Ovary (tissue), 7 donors: ENCODE measurements at regions not wholly inside any gene's neighbourhood (a gene's known extent, or its start where the extent isn't known, plus 50 kb on each side); places are given as distances from the start of the nearest gene placed in this dataset.

Experiments
- DNase-seq, 5 donors: peaks; one replicate each; pipeline ENCODE4 v3.0.0-alpha.2; 2019 to 2020
- H3K27ac ChIP-seq, 2 donors: fragments of 200-600 bp; one replicate each; pipeline versions ENCODE4 v1.5.1 to v1.8.0; 2019 to 2022
- H3K27me3 ChIP-seq: fragments of 200-600 bp; one replicate; pipeline ENCODE4 v1.8.0; 2022
- H3K36me3 ChIP-seq: fragments of 200-600 bp; sonication (generic); one replicate; pipeline ENCODE4 v1.5.1; 2019
- H3K4me1 ChIP-seq: one replicate; pipeline ENCODE4 v1.8.1; 2013; ENCODE audit warnings: mild to moderate bottlenecking, moderate library complexity; ENCODE audit not compliant: insufficient read depth
- H3K4me3 ChIP-seq: fragments of 200-600 bp; sonication (generic); one replicate; pipeline ENCODE4 v1.5.1; 2017
- H3K9me3 ChIP-seq, 2 donors: fragments of 200-600 bp in 1 of 2; sonication (generic) in 1 of 2; one replicate each; pipeline versions ENCODE4 v1.5.1 to v1.8.1; 2013 to 2019; ENCODE audit warnings: mild to moderate bottlenecking in 1 of 2, moderate library complexity in 1 of 2
- EP300 ChIP-seq: sonication (generic); formaldehyde crosslinking; IDR thresholded peaks from one replicate; pipeline ENCODE4 v1.6.1; 2017; ENCODE audit warnings: antibody characterized with exemption
- POLR2A ChIP-seq: fragments of 450-650 bp; IDR thresholded peaks from one replicate; pipeline ENCODE4 v1.6.1; 2017; ENCODE audit warnings: antibody characterized with exemption, mild to moderate bottlenecking, moderate library complexity
- WGBS, 3 donors: extraction: QIAGEN DNeasy Blood & Tissue Kit in 1 of 3; methylation state at CpG; one replicate each; pipeline versions ENCODE4 v1.1.5 to v1.1.7; 2013 to 2017; 5-methylcytosine and 5-hydroxymethylcytosine counted together
- intact Hi-C, 4 donors: fragments of 100-400 bp; cut with DNase I; formaldehyde crosslinking; loops; one replicate each; pipeline versions ENCODE4 v1.11.0 to v1.15.1; 2022 to 2023
- TF ChIP-seq, protein P1 (sequence below), 3 donors: fragments of 450-650 bp in 2 of 3; fragments of 200-600 bp in 1 of 3; IDR thresholded peaks; one replicate each; pipeline versions ENCODE4 v1.5.1 to v1.8.0; 2016 to 2022; ENCODE audit warnings: antibody characterized with exemption in 3 of 3, mild to moderate bottlenecking in 1 of 3
- donor health status: DM: no; HTN: no; CAD: no; lungs with moderate emphysema.
- donor health status: DM: no; HTN: no; CAD: no.
- donor health status: Bipolar disorder and iron deficiency.
- donor health status: DM: no; HTN: no; CAD: no.
- donor health status: DM: yes; HTN: yes; CAD: no.

- WGBS, 3 donors = 64 to 83% (median 65%) methylated on average over 3 of the region's 3 CpGs
Measured at GRCh38 chr4:38378478-38378877, 285.5 kb upstream of the KLF3 start.

DNA sequence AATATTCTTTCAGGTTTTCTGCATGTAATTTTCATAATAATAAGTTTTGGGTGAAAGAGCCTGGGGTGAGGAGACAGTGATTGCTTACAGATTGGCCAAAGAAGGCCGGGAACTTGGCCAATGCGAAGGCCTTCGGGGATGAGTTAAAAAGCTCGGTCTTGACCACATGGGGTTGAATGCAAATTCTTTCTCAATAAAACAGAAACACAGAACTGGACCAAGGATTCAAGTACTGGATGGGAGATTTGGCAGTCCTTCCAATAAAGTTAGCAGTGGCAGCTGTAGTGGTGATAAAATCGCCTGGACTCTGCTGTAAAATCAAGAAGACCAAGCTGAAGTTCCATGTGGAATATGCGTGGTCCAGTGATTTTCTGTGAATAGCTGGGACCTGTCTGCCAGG, 282.2 kb upstream of the KLF3 start:
- no peak overlapping the region for H3K4me3 ChIP-seq
- intact Hi-C loops = no loop called here
- WGBS, 3 donors = 16 to 32% (median 24%) methylated on average over 6 of the region's 6 CpGs
- H3K4me1 ChIP-seq = peaks cover 17% of the 10 kb centered on the region
- TF ChIP-seq POLR2A (no peak), EP300 (no peak)
- TF ChIP-seq, protein P1, sequence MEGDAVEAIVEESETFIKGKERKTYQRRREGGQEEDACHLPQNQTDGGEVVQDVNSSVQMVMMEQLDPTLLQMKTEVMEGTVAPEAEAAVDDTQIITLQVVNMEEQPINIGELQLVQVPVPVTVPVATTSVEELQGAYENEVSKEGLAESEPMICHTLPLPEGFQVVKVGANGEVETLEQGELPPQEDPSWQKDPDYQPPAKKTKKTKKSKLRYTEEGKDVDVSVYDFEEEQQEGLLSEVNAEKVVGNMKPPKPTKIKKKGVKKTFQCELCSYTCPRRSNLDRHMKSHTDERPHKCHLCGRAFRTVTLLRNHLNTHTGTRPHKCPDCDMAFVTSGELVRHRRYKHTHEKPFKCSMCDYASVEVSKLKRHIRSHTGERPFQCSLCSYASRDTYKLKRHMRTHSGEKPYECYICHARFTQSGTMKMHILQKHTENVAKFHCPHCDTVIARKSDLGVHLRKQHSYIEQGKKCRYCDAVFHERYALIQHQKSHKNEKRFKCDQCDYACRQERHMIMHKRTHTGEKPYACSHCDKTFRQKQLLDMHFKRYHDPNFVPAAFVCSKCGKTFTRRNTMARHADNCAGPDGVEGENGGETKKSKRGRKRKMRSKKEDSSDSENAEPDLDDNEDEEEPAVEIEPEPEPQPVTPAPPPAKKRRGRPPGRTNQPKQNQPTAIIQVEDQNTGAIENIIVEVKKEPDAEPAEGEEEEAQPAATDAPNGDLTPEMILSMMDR (IDR thresholded peaks at IDR 0.05) = no peak
- no peaks in the 10 kb centered on the region for H3K9me3 ChIP-seq
- H3K27me3 ChIP-seq = no peaks in the 10 kb centered on the region
- DNase-seq = peak; percentile 32 to 65 (median 58)
- no peaks in the 10 kb centered on the region for H3K36me3 ChIP-seq
- no peak overlapping the region for H3K27ac ChIP-seq

More at GRCh38 chr4:38378478-38378877, 285.5 kb upstream of the KLF3 start:
- Histone ChIP-seq H3K4me1 (peaks cover 9% of the 10 kb centered on the region), H3K27ac (no peak overlapping the region), H3K4me3 (no peak overlapping the region), H3K27me3 (no peaks in the 10 kb centered on the region), H3K36me3 (no peaks in the 10 kb centered on the region), H3K9me3 (no peaks in the 10 kb centered on the region)
- intact Hi-C loops = no loop called here
- no peak for DNase-seq
- TF ChIP-seq EP300 = no peak
- TF ChIP-seq, protein P1 (IDR thresholded peaks at IDR 0.05) = no peak
- no peak for TF ChIP-seq POLR2A

- H3K4me3 ChIP-seq = no peak overlapping the region
- no peak for DNase-seq
- no peak overlapping the region for H3K27ac ChIP-seq
- peaks cover 19% of the 10 kb centered on the region for H3K4me1 ChIP-seq
- H3K27me3 ChIP-seq = no peaks in the 10 kb centered on the region
- no peaks in the 10 kb centered on the region for H3K9me3 ChIP-seq
- intact Hi-C loops = no loop called here
- TF ChIP-seq EP300 (no peak), POLR2A (no peak)
- TF ChIP-seq, protein P1 (IDR thresholded peaks at IDR 0.05) = no peak
- 15 to 31% (median 18%) methylated on average over 7 of the region's 7 CpGs for WGBS, 3 donors
- no peaks in the 10 kb centered on the region for H3K36me3 ChIP-seq
Measured at GRCh38 chr4:38382520-38382919, 281.5 kb upstream of the KLF3 start.

GRCh38 chr4:38383646-38384121, 280.3 kb upstream of the KLF3 start:
- no peaks in the 10 kb centered on the region for H3K36me3 ChIP-seq
- H3K4me1 ChIP-seq = peaks cover 22% of the 10 kb centered on the region
- no peak overlapping the region for H3K4me3 ChIP-seq
- H3K27me3 ChIP-seq = no peaks in the 10 kb centered on the region
- TF ChIP-seq, protein P1 (IDR thresholded peaks at IDR 0.05) = no peak
- TF ChIP-seq EP300 = no peak
- 21 to 76% (median 59%) methylated on average over 3 of the region's 3 CpGs for WGBS, 3 donors
- no peak for DNase-seq
- H3K27ac ChIP-seq = no peak overlapping the region
- H3K9me3 ChIP-seq = no peaks in the 10 kb centered on the region
- intact Hi-C loops = no loop called here
